VCaP (cell line): ENCODE measurements at regions not wholly inside any gene's neighbourhood (a gene's known extent, or its start where the extent isn't known, plus 50 kb on each side); places are given as distances from the start of the nearest gene placed in this dataset.

ENCODE experiments used
- H3K27ac ChIP-seq: fragments of 450-650 bp; 2 replicates; pipeline ENCODE4 v1.5.1; 2017
- TF ChIP-seq, protein P1 (sequence below): fragments of 450-650 bp; conservative IDR thresholded peaks from 2 replicates; pipeline ENCODE4 v1.5.1; 2017; ENCODE audit warnings: mild to moderate bottlenecking, moderate library complexity

DNA sequence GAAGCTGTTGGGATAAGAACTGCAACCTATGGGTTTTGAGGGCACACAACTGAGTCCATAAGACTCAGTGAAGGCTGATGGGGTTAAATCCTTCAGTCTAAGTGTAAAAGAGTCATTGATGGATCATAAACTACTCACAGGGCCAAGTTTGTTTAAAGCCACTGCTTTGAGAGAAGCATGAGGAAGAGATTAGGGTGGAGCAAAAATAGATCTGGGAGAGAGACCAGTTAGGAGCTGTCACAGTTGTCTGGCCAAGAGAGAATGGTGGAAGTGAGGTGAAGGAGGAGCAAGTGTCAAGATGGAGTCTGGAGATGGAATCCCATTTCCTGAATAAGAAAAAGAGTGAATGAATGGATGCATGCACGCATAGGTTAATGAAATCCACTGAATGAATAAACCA lies 379.1 kb upstream of the CDH11 start:
- H3K27ac ChIP-seq: no peak overlapping the region
- TF ChIP-seq, protein P1, sequence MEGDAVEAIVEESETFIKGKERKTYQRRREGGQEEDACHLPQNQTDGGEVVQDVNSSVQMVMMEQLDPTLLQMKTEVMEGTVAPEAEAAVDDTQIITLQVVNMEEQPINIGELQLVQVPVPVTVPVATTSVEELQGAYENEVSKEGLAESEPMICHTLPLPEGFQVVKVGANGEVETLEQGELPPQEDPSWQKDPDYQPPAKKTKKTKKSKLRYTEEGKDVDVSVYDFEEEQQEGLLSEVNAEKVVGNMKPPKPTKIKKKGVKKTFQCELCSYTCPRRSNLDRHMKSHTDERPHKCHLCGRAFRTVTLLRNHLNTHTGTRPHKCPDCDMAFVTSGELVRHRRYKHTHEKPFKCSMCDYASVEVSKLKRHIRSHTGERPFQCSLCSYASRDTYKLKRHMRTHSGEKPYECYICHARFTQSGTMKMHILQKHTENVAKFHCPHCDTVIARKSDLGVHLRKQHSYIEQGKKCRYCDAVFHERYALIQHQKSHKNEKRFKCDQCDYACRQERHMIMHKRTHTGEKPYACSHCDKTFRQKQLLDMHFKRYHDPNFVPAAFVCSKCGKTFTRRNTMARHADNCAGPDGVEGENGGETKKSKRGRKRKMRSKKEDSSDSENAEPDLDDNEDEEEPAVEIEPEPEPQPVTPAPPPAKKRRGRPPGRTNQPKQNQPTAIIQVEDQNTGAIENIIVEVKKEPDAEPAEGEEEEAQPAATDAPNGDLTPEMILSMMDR: no peak

DNA sequence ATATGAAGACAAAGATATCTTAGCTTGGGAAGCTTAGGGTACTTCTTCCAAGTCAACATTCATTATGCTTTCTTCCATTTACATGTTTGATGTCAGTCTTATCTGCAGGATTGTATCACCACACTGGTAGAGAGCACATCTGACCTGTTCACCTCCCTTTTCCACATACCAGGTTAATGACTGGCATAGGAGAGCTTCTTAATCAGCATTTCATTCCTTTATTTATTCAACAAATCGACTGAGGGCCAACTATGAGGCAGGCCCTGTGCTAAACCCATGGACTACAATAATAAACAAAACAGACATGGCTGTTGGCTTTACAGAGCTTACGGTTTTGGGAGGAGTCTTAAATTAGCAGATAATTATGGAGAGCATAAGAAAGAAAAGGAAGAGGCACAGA lies 378.1 kb upstream of the CDH11 start:
- no peak overlapping the region for H3K27ac ChIP-seq
- TF ChIP-seq, protein P1: no peak

DNA sequence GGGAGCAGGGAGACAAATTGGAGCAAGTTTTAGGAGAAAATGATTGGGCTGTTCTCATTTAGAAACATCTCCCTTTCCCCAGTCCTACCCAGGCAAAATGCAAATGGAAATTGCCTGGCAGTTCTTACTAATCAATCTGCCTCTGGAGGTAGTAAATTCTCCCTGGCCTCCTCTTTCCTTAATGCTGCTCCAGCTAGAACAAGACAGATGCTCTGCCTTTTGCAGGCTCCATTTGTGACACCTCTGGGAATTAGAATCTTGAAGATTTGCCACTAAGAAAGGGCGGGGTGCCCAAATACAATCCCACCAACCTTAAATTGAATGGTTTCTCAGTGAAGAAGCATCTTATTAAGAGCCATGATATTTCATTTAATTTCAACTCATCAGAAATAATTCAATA lies 377.7 kb upstream of the CDH11 start:
- TF ChIP-seq, protein P1: no peak
- no peak overlapping the region for H3K27ac ChIP-seq

DNA sequence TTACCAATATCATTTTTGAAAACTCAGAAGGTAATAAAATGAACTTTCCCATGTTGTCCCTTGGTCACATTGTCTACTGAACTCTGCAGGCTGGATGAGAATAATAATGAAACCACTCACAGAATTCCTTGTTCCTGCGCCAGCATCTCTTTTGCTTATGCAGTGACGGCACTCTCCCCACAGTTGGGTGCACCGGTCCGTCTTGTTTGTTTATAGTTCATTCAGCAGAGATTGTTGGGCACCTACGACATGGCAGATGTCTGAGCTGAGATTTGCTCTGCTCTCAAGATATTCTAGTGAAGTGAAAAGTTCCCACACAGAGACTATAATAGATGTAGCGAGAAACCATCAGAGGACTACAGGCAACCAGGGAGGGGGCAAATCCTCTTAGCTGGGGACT lies 375.7 kb upstream of the CDH11 start:
- TF ChIP-seq, protein P1: no peak

DNA sequence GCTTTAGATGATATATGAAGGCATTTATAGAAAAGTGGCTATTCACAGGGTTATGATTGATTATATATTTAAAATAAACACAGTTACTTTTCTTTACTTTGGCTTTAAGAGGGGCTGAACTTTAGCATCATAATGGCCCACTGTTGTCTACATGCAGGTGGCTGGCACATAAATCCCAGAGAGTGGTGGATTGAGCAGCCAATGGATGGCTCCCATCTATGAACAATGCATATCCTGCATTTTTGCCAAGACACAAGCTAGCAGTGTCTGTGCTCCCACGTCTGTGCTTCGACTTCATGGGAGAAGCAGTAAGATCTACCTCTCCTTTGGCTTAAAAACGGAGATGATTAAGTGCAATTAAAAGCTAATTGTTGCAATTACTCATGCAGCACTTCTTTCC lies 373.2 kb upstream of the CDH11 start:
- H3K27ac ChIP-seq: no peak overlapping the region
- TF ChIP-seq, protein P1: no peak

More for the DNA sequence above, 375.7 kb upstream of the CDH11 start:
- H3K27ac ChIP-seq: no peak overlapping the region

DNA sequence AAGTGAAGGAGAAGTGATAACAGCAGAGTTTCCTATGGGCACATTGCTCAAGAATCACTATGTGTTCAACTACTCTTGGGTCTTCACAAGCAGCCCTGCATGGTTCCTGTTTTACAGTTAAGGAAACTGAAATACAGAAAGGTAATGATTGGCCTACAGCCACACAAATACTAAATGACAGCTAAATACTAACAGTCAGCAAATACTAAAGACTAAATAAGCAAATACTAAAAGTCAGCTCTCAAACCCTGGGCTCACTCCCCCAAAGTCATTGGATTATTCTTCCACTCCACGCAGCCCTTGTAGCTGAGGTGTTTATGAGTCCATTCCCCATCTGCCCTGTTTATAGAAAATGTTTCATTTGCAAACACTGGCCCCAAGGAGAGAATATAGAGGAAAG lies 372.7 kb upstream of the CDH11 start:
- TF ChIP-seq, protein P1: no peak
- H3K27ac ChIP-seq: no peak overlapping the region

DNA sequence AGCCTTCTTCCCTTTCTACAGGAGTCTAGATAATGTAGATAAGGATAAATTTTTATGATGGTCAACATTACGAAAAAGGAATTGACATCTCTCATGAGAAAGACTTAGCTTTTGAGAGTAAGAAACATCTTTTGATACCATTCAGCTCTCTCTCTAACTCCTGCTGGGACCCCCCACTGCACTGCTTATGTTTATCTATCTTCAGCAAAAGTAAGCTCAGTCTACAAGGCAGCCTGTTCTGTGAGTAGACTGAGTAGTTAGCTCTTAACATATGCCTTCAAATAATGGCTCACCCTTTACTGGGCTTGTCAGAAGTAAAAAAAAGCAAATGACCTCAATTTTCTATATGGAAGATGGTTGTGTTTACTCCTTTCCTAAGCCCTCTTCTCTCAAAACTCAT lies 372.2 kb upstream of the CDH11 start:
- TF ChIP-seq, protein P1: no peak
- H3K27ac ChIP-seq: no peak overlapping the region

DNA sequence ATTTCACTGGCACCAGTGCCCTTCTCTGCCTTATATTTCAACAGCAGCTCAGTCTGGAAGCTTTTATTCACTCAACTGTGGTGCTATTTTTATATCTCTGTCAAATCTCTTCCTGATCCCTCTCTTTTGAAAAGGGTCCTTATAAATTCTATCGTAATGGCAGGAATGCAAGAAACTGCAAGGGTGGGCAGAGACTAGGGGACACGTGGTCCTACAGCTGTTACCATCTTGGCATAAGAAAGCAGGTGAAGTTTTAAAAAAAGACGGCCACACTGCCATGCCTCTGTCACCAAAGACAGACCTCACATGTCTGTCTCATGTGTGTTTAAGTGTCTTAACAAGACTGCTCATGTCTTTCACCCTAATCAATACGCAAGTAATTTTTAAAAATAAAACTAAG lies 368.4 kb upstream of the CDH11 start:
- TF ChIP-seq, protein P1: no peak
- H3K27ac ChIP-seq: no peak overlapping the region
